ENCODE measurements at regions not wholly inside any gene's neighbourhood (a gene's known extent, or its start where the extent isn't known, plus 50 kb on each side); places are given as distances from the start of the nearest gene placed in this dataset.
"Not testable (repeated sequence)": the region's sequence is repeated elsewhere in the genome, so short reads cannot be mapped to it uniquely, and the experiment has no call there.

GRCh38 chr3:107939691-107940442 is 151.0 kb downstream of the CD47 start:
- DNase-seq = no peak

GRCh38 chr3:107938143-107938542 is 152.7 kb downstream of the CD47 start:
- peak; percentile 71 for DNase-seq

- DNase-seq = no peak
These were observed 156.0 kb downstream of the CD47 start for GRCh38 chr3:107934808-107935207.

GRCh38 chr3:107933450-107933849 is 157.4 kb downstream of the CD47 start:
- no peak for DNase-seq

- no peak for DNase-seq
These were observed 159.5 kb downstream of the CD47 start for GRCh38 chr3:107931326-107931725.

GRCh38 chr3:107929088-107929487 is 161.7 kb downstream of the CD47 start:
- DNase-seq = no peak

- DNase-seq = peak; percentile 51
These were observed 162.8 kb downstream of the CD47 start for GRCh38 chr3:107928084-107928445.

GRCh38 chr3:107927361-107928083 is 163.3 kb downstream of the CD47 start:
- DNase-seq = peak; percentile 86

- DNase-seq = no peak
These were observed 165.0 kb downstream of the CD47 start for GRCh38 chr3:107925851-107926250.

GRCh38 chr3:107921038-107921437 is 169.8 kb downstream of the CD47 start:
- DNase-seq = no peak

GRCh38 chr3:107920538-107920937 is 170.3 kb downstream of the CD47 start:
- DNase-seq = no peak

- no peak for DNase-seq
These were observed 171.6 kb downstream of the CD47 start for GRCh38 chr3:107919239-107919638.

- DNase-seq = no peak
These were observed 174.7 kb downstream of the CD47 start for GRCh38 chr3:107916171-107916570.

GRCh38 chr3:107915706-107916105 is 175.1 kb downstream of the CD47 start:
- DNase-seq = no peak

GRCh38 chr3:107913701-107914100 is 177.1 kb downstream of the CD47 start:
- peak; percentile 4 for DNase-seq

GRCh38 chr3:107911337-107912000 is 179.4 kb downstream of the CD47 start:
- DNase-seq = no peak

GRCh38 chr3:107910713-107911259 is 180.0 kb downstream of the CD47 start:
- no peak for DNase-seq

GRCh38 chr3:107909583-107909982 is 181.2 kb downstream of the CD47 start:
- DNase-seq = not testable (repeated sequence)

- no peak for DNase-seq
These were observed 182.8 kb downstream of the CD47 start for GRCh38 chr3:107907996-107908395.

GRCh38 chr3:107904536-107905066 is 186.2 kb downstream of the CD47 start:
- no peak for DNase-seq

GRCh38 chr3:107899990-107900651 is 190.7 kb downstream of the CD47 start:
- DNase-seq = no peak

- no peak for DNase-seq
These were observed 193.3 kb downstream of the CD47 start for GRCh38 chr3:107897471-107898061.

All from dermis blood vessel endothelial cell (primary cell).